Uterus (tissue), 3 donors: ENCODE measurements at regions not wholly inside any gene's neighbourhood (a gene's known extent, or its start where the extent isn't known, plus 50 kb on each side); places are given as distances from the start of the nearest gene placed in this dataset.

Experiments
- DNase-seq, 2 donors: peaks; one replicate each; pipeline ENCODE4 v3.0.0-alpha.2; 2019 to 2020
- H3K27ac ChIP-seq, 2 donors: fragments of 200-600 bp; sonication (generic); 1 replicate in 1 of 2; 2 replicates in 1 of 2; pipeline ENCODE4 v1.5.1; 2016 to 2018
- H3K27me3 ChIP-seq, 2 donors: fragments of 200-600 bp; sonication (generic); one replicate each; pipeline ENCODE4 v1.5.1; 2018 to 2019; ENCODE audit warnings: control low read depth in 1 of 2
- H3K36me3 ChIP-seq, 2 donors: fragments of 200-600 bp; sonication (generic); one replicate each; pipeline ENCODE4 v1.5.1; 2019; ENCODE audit warnings: control low read depth in 1 of 2
- H3K4me1 ChIP-seq, 2 donors: fragments of 200-600 bp; sonication (generic); one replicate each; pipeline ENCODE4 v1.5.1; 2018 to 2019; ENCODE audit warnings: control low read depth in 1 of 2
- H3K4me3 ChIP-seq, 2 donors: fragments of 200-600 bp; sonication (generic); 1 replicate in 1 of 2; 2 replicates in 1 of 2; pipeline ENCODE4 v1.5.1; 2018 to 2019; ENCODE audit warnings: mild to moderate bottlenecking in 1 of 2
- H3K9me3 ChIP-seq, 2 donors: fragments of 200-600 bp; sonication (generic); one replicate each; pipeline ENCODE4 v1.5.1; 2019; ENCODE audit warnings: control low read depth in 1 of 2
- CTCF ChIP-seq, 4 experiments: fragments of 200-600 bp in 2 of 4; fragments of 450-650 bp in 2 of 4; sonication (generic) in 2 of 4; IDR thresholded peaks; one replicate each; pipeline ENCODE4 v1.5.1; 2016 to 2019; ENCODE audit warnings: antibody characterized with exemption in 4 of 4, mild to moderate bottlenecking in 2 of 4, moderate library complexity in 1 of 4
- POLR2A ChIP-seq, 2 donors: fragments of 450-650 bp; IDR thresholded peaks; one replicate each; pipeline ENCODE4 v1.6.1; 2016; ENCODE audit warnings: antibody characterized with exemption in 2 of 2, mild to moderate bottlenecking in 1 of 2, moderate library complexity in 1 of 2
- intact Hi-C: fragments of 100-400 bp; cut with DNase I; formaldehyde crosslinking; loops from one replicate; pipeline ENCODE4 v1.15.1; 2023; ENCODE audit warnings: low total_unique reads
- donor health status: DM: yes; HTN: yes; CAD: no.

- no peaks in the 10 kb centered on the region for H3K9me3 ChIP-seq
- H3K27me3 ChIP-seq: no peaks in the 10 kb centered on the region
- TF ChIP-seq CTCF (IDR thresholded peaks at IDR 0.05) (no peak), POLR2A (IDR thresholded peaks at IDR 0.05) (no peak)
- no peak overlapping the region for H3K4me3 ChIP-seq
- no peaks in the 10 kb centered on the region for H3K4me1 ChIP-seq
- intact Hi-C loops: no loop called here
- H3K36me3 ChIP-seq: no peaks in the 10 kb centered on the region
- DNase-seq: no peak
- H3K27ac ChIP-seq: no peak overlapping the region
Measured at GRCh38 chr12:17763366-17763765, 326.6 kb downstream of the RERGL start.

- Histone ChIP-seq H3K27ac (no peak overlapping the region), H3K36me3 (no peaks in the 10 kb centered on the region), H3K9me3 (no peaks in the 10 kb centered on the region), H3K4me1 (no peaks in the 10 kb centered on the region), H3K4me3 (no peak overlapping the region), H3K27me3 (no peaks in the 10 kb centered on the region)
- TF ChIP-seq POLR2A (IDR thresholded peaks at IDR 0.05) (no peak), CTCF (IDR thresholded peaks at IDR 0.05) (no peak)
- intact Hi-C loops: no loop called here
- DNase-seq: no peak
Measured at GRCh38 chr12:17759982-17760381, 330.0 kb downstream of the RERGL start.
